A549 (cell line): ENCODE measurements at regions not wholly inside any gene's neighbourhood (a gene's known extent, or its start where the extent isn't known, plus 50 kb on each side); places are given as distances from the start of the nearest gene placed in this dataset.
"Not testable (repeated sequence)": the region's sequence is repeated elsewhere in the genome, so short reads cannot be mapped to it uniquely, and the experiment has no call there.

Experiments
- ATAC-seq, 2 experiments: fragments of 200-7000 bp in 1 of 2; fragments of >200 bp in 1 of 2; cut with Nextera tagmentation in 1 of 2; cut with Tn5 transposase in 1 of 2; 3 replicates each; pipeline versions ENCODE4 v1.8.0 to v1.9.1; 2018 to 2020; ENCODE audit warnings: mild to moderate bottlenecking in 1 of 2, moderate library complexity in 1 of 2
- CTCF ChIA-PET: fragments of 300-600 bp; sonication (Branson Sonifier 250); formaldehyde crosslinking; extraction: SDS; loops from one replicate; lab custom pipeline; 2021; ENCODE audit warnings: antibody characterized with exemption, inconsistent platforms; lab: Yijun Ruan, JAX
- POLR2A ChIA-PET: fragments of 350-600 bp; formaldehyde crosslinking; extraction: SDS; loops from one replicate; lab custom pipeline; 2021; ENCODE audit warnings: antibody characterized with exemption, inconsistent platforms; lab: Yijun Ruan, JAX
- DNase-seq, 2 experiments: peaks; one replicate each; pipeline versions ENCODE4 v3.0.0 to v3.0.0-alpha.2; 2011 to 2016; ENCODE audit warnings: low read depth in 1 of 2, low spot score in 1 of 2
- FAIRE-seq: peaks from 2 replicates; lab custom pipeline; 2011; peaks lifted over from hg19 to GRCh38; lab: Jason Lieb, UNC
- H3K27ac ChIP-seq, 2 experiments: fragments of >200 bp; sonication (Bioruptor Twin); formaldehyde crosslinking; 3 replicates each; pipeline ENCODE4 v1.5.1; 2016 to 2017
- H3K4me1 ChIP-seq: fragments of >200 bp; sonication (Bioruptor Twin); formaldehyde crosslinking; 3 replicates; pipeline ENCODE4 v1.6.1; 2016
- H3K4me2 ChIP-seq: fragments of >200 bp; sonication (Bioruptor Twin); formaldehyde crosslinking; 3 replicates; pipeline ENCODE4 v1.6.1; 2016
- H3K4me3 ChIP-seq: fragments of >200 bp; sonication (Bioruptor Twin); formaldehyde crosslinking; 3 replicates; pipeline ENCODE4 v1.5.1; 2016
- H3K9me3 ChIP-seq: fragments of >200 bp; sonication (Bioruptor Twin); formaldehyde crosslinking; 3 replicates; pipeline ENCODE4 v1.6.1; 2016
- BCL3 ChIP-seq: fragments of >200 bp; sonication (Bioruptor Twin); formaldehyde crosslinking; IDR thresholded peaks from 3 replicates; pipeline ENCODE4 v1.6.1; 2016
- BHLHE40 ChIP-seq: IDR thresholded peaks from 2 replicates; pipeline ENCODE4 v1.6.1; 2012; ENCODE audit warnings: low read depth, low read length, inconsistent platforms
- CEBPB ChIP-seq, 2 experiments: fragments of >200 bp in 1 of 2; sonication (Bioruptor Twin) in 1 of 2; formaldehyde crosslinking in 1 of 2; IDR thresholded peaks; 2 replicates each; pipeline ENCODE4 v1.6.1; 2012 to 2016
- EHF ChIP-seq: fragments of 250-450 bp; sonication (Bioruptor Pico); IDR thresholded peaks from 2 replicates; pipeline ENCODE4 v1.5.0; 2020; ENCODE audit warnings: mild to moderate bottlenecking
- EHMT2 ChIP-seq: fragments of 200-600 bp; sonication (generic); IDR thresholded peaks from 2 replicates; pipeline ENCODE4 v1.6.1; 2016; ENCODE audit warnings: antibody characterized with exemption, low read depth, mild to moderate bottlenecking, moderate library complexity
- FOSL2 ChIP-seq, 2 experiments: fragments of 450-650 bp in 1 of 2; fragments of >200 bp in 1 of 2; sonication (Bioruptor Twin) in 1 of 2; formaldehyde crosslinking; IDR thresholded peaks; 2 replicates each; pipeline versions ENCODE4 v1.5.0 to v1.6.1; 2016 to 2020; ENCODE audit warnings: mild to moderate bottlenecking in 1 of 2, moderate library complexity in 1 of 2
- HES2 ChIP-seq: fragments of >200 bp; sonication (Bioruptor Twin); formaldehyde crosslinking; IDR thresholded peaks from 2 replicates; pipeline ENCODE4 v1.6.1; 2016
- HOXA7 ChIP-seq: fragments of 250-450 bp; sonication (Bioruptor Pico); IDR thresholded peaks from 2 replicates; pipeline ENCODE4 v1.5.0; 2020; ENCODE audit warnings: mild to moderate bottlenecking, moderate library complexity
- HOXB13 ChIP-seq: fragments of 250-450 bp; sonication (Bioruptor Pico); IDR thresholded peaks from 2 replicates; pipeline ENCODE4 v1.5.0; 2020; ENCODE audit warnings: low read depth, mild to moderate bottlenecking, moderate library complexity
- KDM1A ChIP-seq: fragments of 200-600 bp; sonication (generic); IDR thresholded peaks from 2 replicates; pipeline ENCODE4 v1.6.1; 2016; ENCODE audit warnings: low read depth, mild to moderate bottlenecking
- KDM5A ChIP-seq: fragments of 200-600 bp; sonication (generic); IDR thresholded peaks from 2 replicates; pipeline ENCODE4 v1.6.1; 2016; ENCODE audit warnings: antibody characterized with exemption, mild to moderate bottlenecking
- MAFK ChIP-seq: fragments of 450-650 bp; IDR thresholded peaks from 2 replicates; pipeline ENCODE4 v1.6.1; 2014; ENCODE audit not compliant: partially characterized antibody
- MAZ ChIP-seq: fragments of 150-350 bp; IDR thresholded peaks from 2 replicates; pipeline ENCODE4 v1.6.1; 2014; ENCODE audit warnings: antibody characterized with exemption, low read depth, low read length, borderline replicate concordance
- REST ChIP-seq: fragments of 200-600 bp; sonication (generic); IDR thresholded peaks from 2 replicates; pipeline ENCODE4 v1.6.1; 2016; ENCODE audit warnings: antibody characterized with exemption, mild to moderate bottlenecking, moderate library complexity
- USF2 ChIP-seq: fragments of 450-650 bp; IDR thresholded peaks from 2 replicates; pipeline ENCODE4 v1.6.1; 2014; ENCODE audit warnings: antibody characterized with exemption
- ZC3H11A ChIP-seq: fragments of 450-650 bp; IDR thresholded peaks from 2 replicates; pipeline ENCODE4 v1.6.1; 2014; ENCODE audit warnings: antibody characterized with exemption, mild to moderate bottlenecking
- ZFP36 ChIP-seq: fragments of 450-650 bp; IDR thresholded peaks from 2 replicates; pipeline ENCODE4 v1.6.1; 2014; ENCODE audit warnings: borderline replicate concordance; ENCODE audit not compliant: partially characterized antibody
- WGBS: methylation state at CpG from one replicate; pipeline ENCODE4 v1.1.6; 2017; ENCODE audit errors: missing lambda C conversion rate; 5-methylcytosine and 5-hydroxymethylcytosine counted together

- H3K4me3 ChIP-seq, H3K9me3 ChIP-seq, H3K27ac ChIP-seq, FAIRE-seq, POLR2A ChIA-PET, DNase-seq, H3K4me1 ChIP-seq, H3K4me2 ChIP-seq, CTCF ChIA-PET, ATAC-seq: not testable (repeated sequence)
- WGBS: 82% methylated on average over 5 of the region's 5 CpGs
- TF ChIP-seq CEBPB (IDR thresholded peaks at IDR 0.05): 0 out of 4 replicates have a peak, but pooled peaks of 1 of the 2 experiments have one; percentile 14
Observed at GRCh38 chr7:65807067-65807466, 65.8 kb upstream of the VKORC1L1 start.

- FAIRE-seq: no peak
- 33% methylated on average over 6 of the region's 6 CpGs for WGBS
- no peak for ATAC-seq
Observed at GRCh38 chr7:65809259-65809981, 63.5 kb upstream of the VKORC1L1 start.

More at GRCh38 chr7:65809259-65809981, 63.5 kb upstream of the VKORC1L1 start:
- CTCF ChIA-PET: interaction anchor here (0.6 to 1.4 kb wide), 2 partner anchors 13 to 44 kb away, joined by 3 read pairs; no protein-coding TSS in a partner anchor
- Histone ChIP-seq H3K9me3 (no peaks in the 10 kb centered on the region), H3K4me1 (no peaks in the 10 kb centered on the region)
- TF ChIP-seq BCL3 (no peak), HOXB13 (CRISPR knock-in tag) (no peak), KDM1A (no peak), MAFK (no peak), REST (no peak), MAZ (no peak), EHMT2 (no peak), KDM5A (no peak), ZFP36 (no peak), HOXA7 (CRISPR knock-in tag) (no peak), ZC3H11A (no peak), USF2 (no peak), FOSL2 (IDR thresholded peaks at IDR 0.05) (no peak), FOSL2 (CRISPR knock-in tag; IDR thresholded peaks at IDR 0.05) (no peak), HES2 (no peak), BHLHE40 (no peak), EHF (CRISPR knock-in tag) (no peak)
- TF ChIP-seq, all 56 proteins: peak for 0
- H3K4me3 ChIP-seq: no peak overlapping the region
- POLR2A ChIA-PET: no interaction called here
- H3K4me2 ChIP-seq: no peak overlapping the region
- no peak overlapping the region for H3K27ac ChIP-seq
- no peak for DNase-seq
